ENCODE measurements at regions not wholly inside any gene's neighbourhood (a gene's known extent, or its start where the extent isn't known, plus 50 kb on each side); places are given as distances from the start of the nearest gene placed in this dataset.
"Not testable (repeated sequence)": the region's sequence is repeated elsewhere in the genome, so short reads cannot be mapped to it uniquely, and the experiment has no call there.

DNA sequence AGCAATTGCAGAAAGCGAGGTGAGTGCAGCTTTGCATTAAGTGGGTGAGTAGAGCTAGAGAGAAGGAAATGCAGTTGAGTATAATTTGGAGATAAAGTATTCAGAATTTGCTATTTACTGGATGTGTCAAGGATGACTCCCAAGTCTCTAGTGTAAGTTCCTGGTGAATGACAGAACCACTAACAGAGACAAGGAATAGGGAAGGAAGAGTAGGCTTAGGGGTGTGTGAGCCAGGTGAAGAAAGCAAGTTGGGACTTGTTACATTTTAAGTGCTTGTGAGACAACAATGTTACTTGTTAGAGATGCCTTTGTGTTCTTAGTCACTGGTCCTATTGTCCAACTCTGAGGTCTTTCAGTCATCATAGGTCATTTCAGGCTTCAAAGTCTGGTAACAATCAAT, 70.8 kb downstream of the TBC1D26 start:
- not testable (repeated sequence) for DNase-seq

DNA sequence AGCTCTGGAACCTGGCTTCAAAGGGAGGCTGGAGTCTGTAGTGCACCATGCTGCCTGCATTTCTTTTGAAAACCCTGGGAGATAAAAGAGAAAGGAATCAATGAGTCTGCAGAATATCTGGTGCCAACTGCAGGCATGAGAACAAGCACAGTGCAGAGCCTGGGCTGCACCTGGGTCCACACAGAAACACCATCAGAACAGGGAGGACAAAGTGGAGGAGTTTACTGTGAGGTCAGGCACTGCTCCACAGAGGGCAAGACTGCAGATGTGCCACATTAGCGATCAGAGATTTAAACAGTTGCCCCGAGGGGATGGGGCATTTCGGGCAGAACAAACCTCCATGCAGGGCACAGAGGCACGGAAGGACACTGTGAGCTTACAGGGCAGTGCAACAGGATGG, 74.7 kb downstream of the TBC1D26 start:
- not testable (repeated sequence) for DNase-seq

DNA sequence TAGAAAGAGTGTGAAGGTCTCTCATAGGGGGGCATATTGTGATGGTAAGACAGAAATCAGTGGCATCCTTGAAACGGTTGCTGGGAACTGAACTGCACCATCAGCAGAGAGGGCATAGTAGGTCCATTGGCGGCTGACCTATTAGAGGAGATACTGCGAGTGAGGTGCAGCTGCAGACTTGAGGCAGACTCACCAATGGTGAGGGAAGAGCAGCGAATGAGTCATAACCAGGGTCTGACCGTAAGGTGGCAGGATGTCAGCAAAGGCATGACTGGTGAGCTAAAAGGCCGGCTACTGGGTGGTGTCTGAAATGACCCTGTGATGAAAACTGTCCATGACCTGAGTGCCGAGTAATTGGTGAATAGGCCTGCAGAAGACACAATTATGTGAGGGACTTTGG, 81.3 kb downstream of the TBC1D26 start:
- not testable (repeated sequence) for DNase-seq

DNA sequence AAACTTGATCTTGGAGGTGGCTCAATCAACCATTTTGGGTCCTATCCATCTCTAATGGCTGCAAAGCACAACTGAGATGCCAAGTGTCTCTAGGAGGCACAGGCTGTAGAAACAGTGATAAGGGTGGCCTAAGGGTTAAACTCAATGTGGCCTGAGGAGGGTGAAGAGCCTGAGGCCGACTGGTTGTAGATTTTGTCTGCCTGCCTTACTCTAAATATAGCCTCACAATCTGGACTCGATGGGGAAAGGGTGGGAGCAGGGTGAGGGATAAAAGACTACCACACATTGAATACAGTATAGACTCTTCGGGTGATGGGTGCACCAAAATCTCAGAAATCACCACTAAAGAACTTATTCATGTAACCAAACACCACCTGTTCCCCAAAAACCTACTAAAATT, 81.9 kb downstream of the TBC1D26 start:
- DNase-seq: not testable (repeated sequence)

DNA sequence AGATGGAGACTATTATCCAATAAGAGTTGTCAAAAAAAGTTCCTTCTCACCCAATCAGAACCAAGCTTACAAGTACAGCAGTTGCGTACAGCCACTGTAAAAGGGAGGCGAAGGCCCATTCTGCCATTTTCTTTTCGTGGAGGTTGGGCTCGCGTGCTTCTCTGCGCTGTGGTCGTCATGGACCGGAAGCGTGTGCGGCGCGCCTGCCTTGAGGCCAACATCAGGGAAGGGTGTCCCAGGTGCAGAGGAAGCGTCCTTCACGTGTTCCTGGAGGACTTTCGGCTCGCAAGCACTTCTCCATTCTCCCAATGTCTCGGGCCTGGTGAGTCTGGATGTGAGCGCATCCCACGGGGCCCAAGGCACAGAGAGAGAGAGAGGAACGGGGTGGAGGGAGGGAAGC, 85.8 kb downstream of the TBC1D26 start:
- DNase-seq: not testable (repeated sequence)

DNA sequence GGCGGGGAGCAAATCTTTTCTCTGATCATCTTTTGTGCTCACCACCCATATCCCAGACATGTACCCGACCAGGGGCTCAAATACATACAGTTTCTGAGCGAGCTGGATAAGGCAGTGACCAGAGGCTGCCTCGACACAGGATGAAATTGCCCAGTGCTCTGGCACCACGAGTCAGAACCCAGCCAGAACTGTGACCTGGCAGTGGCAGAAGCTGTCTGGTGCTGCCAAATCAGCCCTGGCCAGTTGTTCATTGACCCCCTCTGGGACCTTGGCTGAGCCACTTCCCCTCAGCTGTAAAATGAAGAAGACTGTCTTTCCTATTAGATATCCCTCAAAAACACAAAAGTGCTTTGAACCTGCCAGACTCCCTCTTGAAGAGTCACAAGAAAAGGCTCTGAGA, 90.2 kb downstream of the TBC1D26 start:
- DNase-seq: not testable (repeated sequence)

DNA sequence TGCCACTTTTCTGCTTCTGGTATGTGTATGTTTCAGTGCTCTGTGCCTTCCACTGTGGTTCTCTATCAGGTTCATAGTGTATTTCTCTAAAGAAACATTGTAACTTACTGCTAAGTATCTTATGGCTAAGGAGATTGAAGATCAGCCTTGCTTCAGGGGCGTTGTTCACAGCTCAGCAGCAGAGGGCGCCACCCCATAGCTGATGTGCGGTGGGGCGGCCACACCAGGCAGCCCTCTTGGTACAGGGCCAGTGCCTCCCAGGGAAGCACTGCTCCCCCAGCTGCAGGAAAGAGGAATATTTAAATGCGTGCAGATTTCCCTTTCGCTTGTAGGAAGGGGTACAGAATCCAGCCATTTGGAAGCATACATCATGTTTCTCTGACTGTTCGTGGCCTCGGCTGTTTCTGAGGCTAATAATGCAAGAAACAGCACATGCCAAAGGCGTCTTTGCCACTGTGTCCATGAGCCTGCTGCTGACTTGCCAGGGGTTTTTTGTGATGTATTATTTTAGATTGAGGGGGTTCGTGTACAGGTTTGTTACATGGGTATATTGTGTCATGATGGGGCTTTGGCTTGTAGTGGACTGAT, 96.7 kb downstream of the TBC1D26 start:
- peak; percentile 78 to 83 for DNase-seq

DNA sequence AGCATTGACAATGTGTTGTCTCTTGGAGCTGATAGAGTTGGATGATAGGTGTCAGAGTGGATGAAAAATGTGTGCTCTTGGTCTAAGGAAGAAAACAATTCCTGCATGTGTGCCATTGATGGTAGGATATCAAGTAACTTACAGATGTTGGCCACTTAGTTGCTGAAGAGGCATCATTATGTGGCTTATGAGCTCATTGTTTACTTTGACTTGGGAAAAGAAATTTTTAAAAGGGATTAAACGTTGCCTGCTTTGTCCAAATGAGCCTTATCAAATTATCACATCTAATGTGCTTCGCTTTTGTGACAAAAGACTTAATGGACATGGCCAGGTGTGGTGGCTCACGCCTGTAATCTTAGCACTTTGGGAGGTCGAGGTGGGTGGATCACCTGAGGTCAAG, 98.1 kb downstream of the TBC1D26 start:
- DNase-seq: not testable (repeated sequence)

DNA sequence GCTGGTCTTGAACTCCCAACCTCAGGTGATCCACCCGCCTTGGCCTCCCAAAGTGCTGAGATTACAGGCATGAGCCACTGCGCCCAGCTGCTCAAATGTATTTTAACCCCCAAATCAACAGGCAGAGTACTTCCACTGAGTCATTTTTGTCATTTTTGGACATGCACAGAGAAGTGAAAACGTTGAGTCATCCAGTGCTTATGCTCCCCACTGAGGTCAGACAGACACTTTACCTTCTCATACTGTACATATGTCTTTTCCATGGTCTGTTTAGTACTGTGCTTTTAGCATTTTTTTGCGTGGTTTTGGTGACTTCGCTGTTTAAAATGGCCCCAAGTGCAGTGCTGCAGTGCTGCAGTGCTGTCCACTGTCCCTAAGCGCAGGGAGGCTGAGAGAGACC, 99.1 kb downstream of the TBC1D26 start:
- peak; percentile 32 to 38 for DNase-seq

DNA sequence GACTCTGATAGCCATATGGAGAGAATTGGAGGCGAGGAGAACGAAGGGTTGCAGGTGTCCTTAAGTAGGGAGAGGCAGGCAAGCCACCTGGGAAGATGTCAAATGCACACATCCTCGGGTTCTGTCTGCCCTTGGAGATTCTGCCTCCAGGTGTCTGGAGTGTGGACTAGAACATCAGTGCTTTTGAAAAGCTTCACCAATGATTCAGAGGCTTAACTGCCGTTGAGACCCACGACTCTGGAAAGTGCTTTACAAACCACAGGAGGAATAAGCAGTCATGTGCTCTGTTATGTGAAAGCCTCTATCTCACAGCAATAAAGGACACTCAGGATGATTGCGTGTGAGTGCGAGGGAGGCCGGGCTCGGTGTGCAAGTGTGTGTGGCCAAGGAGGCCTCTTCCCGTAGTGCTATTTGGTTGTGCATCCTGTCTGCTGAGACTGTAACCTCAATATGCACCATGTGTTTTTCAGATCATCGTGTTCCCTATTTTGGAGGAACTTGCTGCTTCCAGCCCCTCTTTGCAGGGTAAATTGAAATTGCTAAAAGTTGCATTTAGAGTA, 100.9 kb downstream of the TBC1D26 start:
- DNase-seq: not testable (repeated sequence)

DNA sequence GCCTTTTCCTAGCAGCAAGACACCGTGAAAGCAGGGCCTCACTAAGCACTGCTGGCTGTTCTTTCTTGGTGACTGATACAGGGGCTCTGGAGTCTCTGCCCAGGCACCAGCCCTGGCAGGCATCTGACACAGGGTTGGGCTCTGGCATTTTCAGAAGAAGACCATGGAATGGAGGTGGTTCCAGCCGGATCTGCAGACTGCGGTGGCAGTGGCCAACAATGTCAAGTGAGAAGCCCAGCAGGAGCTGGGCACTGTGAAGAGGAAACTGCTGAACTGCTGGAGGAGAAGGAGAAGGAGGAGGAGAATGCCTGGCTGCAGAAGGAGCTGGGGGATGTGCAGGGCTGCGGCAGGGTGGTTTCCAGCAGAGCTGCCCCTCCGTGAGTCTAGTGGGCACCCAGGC, 101.8 kb downstream of the TBC1D26 start:
- not testable (repeated sequence) for DNase-seq

DNA sequence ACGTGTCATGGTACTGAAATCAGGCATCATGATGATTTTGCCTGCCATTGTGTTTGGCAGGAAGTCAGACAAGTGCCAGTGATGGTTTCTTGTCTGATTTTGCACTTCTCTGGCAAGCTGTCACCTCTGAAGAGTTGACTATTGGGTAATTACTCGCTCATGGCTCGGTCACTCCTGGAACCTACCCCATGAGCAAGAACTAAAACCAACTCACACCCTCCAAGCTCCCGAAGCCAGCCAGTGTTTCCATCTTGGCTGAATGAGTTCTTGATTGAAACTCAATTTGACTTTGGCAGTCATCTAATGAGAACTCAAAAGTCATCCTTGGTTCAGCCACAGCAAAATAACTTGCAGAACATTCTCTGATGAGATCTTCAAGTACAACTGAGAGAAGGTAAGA, 103.4 kb downstream of the TBC1D26 start:
- not testable (repeated sequence) for DNase-seq

DNA sequence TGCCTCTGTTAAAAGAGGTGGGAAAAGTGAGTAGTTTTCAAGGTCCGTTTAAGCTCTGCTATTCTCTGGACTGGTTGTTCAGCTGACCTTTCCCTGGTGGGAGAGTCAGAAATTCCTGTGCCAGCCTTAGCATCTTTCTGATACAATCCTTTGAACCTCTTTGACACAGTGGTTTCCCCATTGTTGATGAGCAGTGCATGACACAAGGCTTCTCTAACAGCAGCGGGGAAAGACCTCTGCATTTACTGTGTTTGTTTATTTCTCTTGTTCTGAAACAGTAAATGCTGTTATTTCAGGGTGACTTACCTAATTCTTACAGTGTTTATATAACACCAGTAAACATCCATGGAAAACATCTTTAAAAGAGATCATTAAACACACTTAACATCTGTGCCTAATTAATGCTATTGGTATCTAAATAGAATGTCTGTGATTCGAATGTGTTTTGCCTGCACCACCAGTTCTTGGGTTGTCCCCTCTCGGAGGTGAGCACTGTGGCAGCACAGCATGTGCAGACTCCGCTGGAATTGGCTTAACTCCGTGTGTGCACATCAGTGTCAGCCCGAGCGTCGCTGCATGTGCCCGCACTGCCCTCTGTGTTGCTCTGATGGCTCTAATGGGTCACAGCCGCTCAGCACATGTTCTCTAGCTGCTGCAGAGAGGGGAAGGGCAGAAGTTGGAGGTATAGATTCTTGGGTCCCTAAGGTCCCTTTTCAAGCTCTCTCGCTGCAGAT, 104.3 kb downstream of the TBC1D26 start:
- not testable (repeated sequence) for DNase-seq

DNA sequence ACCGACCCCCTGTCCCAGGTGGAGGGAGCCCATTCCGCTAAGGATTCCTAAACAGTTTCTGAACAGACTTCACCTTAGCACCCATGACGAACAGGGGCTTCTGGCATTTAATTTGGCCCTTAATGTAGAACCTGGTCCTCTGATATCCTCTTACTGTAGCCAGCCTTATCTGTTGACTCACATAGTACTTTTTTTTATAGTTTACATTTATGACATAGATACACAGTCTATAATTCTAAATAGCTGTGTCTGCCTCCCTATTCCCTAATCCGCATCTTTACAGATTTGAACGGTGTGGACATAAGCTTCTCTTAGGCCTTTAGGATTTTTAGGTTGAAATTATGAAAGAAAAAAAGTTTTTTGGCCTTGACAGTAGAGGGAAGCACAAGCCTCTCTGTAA, 104.9 kb downstream of the TBC1D26 start:
- DNase-seq: not testable (repeated sequence)

DNA sequence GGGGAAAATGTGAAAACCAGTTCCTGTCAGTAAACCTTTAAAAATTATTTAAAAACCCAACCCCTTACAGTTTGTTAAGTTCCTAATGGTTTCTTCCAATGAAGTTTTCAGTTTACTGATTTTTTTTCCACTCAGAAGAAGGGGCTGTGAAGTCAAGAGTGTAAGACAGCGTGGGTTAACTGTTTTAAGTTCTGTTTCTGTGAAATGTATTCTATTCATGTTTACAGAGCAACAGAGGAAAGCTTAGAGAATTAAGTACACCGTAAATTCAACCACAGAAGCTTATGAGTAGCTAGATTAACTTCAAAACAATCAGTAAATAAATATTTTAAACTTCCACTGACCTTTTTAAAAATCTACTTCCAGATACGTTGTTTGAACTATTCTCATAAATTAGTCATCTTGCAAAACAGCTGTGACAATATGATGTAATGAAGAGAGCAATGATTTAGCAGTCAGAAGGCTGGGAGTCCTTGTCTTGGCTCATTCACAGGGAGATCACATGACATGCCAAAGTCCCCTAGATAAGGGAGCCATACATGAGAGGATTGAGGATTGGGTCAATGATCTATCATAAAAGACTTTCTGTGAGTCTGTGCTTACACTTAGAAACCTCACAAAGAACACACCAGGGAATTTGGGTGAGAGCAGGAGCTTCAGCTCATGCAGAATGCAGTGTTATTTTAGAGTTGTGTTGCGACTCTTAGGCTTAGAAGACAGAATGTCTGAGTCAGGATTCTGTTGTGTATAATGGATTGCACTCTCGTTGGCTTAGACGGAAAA, 97.3 kb upstream of the ADORA2B start:
- DNase-seq: not testable (repeated sequence)

DNA sequence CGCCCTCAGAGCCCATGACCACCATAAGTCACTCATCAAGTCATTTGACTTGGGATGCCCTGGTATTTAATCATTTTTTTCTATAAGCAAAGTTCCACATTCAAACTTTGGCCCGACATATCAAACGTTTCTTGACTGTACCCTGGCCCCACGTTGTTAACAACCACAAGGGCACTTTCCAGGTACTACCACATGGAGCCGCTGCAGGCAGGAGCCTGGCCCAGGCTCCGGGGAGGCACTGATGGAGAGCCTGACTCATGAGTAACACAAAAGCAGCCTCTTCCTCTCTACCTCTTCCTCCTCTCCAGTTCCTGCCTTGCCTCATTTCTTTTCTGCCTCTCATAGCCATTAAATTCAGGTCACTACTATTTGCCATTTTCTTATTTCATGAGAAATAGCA, 95.9 kb upstream of the ADORA2B start:
- DNase-seq: peak; percentile 62 to 75

DNA sequence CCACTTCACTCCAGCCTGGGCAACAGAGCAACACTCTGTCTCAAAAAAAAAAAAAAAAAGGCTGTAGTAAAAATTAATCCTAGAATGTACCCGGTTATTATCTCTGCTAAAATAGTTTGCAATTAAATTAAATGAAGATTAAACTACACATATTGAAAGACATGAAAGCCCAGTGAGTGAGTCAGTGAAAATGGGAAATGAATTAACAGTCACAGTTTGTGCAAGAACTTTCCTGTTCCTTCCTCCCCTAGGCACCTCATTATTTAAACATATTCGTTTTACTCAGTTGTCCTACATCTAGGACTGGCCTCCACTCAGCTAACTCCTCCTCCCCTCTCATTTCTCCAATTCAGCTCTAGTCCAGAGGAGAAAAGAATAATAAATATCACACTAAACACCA, 94.9 kb upstream of the ADORA2B start:
- not testable (repeated sequence) for DNase-seq

DNA sequence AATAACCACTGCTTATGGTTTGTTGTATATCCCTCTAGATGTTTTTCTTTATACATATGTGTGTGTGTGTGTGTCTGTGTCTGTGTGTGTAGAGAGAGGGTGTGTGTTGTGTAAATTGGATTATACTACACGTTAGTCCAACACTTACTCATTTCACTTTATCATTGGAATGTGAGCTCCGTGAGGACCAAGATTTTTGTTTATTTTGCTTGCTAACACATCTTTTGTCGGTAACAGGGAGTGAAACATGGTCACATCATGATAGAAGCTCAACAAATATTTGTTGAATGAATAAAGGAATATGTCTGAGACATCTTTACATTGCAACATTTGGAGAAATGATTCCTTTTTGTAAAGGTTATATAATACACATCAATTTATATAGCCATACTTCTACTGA, 94.2 kb upstream of the ADORA2B start:
- DNase-seq: not testable (repeated sequence)

DNA sequence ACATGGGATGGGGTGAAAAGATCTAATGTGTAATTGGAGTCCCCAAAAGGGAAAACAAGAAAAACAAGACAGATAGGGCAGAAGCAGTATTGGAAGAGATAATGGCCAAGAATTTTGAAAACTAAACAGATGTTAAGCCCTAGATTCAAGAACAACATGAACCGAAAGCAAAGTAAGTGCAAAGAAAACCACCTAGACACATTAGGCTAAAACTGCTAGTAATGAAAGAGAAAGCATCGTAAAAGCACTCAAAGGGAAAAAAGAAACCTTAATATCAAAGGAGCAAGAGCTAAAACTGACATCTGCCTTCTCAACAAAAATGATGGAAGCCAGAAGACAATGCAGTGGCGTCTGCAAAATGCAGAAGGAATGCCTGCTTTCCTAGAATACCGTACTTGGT, 92.1 kb upstream of the ADORA2B start:
- not testable (repeated sequence) for DNase-seq

DNA sequence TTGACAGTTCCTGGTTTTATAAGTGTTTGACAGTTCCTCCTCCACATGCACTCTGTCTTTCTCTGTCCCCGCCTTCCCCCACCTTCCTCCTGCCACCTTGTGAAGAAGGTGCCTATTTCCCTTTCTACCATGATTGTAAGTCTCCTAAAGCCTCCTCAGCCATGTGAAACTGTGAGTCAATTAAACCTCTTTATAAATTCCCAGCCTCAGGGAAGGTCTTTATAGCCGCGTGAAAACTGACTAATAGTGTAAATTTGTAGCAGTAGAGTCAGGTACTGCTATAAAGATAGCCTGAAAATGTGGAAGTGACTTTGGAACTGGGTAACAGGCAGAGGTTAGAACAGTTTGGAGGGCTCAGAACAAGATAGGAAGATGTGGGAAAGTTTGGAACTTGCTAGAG, 88.7 kb upstream of the ADORA2B start:
- DNase-seq: not testable (repeated sequence)

DNA sequence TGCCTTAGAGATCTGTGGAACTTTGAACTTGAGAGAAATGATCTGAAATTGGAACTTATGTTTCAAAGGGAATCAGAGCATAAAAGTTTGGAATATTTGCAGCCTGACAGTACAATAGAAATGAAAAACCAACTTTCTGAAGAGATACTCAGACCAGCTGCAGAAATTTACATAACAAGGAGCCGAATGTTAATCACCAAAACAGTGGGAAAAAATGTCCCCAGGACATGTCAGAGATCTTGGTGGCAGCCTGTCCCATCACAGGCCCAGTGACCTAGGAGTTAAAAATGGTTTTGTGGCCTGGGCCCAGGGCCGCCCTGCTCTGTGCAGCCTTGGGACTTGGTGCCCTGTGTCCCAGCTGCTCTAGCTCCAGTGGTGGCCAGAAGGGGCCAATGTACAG, 88.2 kb upstream of the ADORA2B start:
- DNase-seq: not testable (repeated sequence)

DNA sequence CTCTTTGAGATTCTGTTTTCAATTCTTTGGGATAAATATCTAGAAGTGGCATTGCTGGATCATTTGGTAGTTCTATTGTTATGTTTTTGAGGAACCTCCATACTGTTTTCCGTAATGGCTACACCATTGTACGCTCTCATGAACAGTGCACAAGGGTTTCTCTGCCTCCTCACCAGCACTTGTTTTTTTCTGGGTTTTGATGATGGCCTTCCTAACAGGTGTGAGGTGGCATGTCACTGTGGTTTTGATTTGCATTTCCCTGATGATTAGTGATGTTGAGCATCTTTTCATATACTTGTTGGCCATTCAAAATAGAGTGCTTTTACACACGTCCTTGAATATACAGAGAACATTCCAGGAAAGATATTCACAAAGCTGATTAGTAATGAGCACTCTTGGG, 86.8 kb upstream of the ADORA2B start:
- DNase-seq: not testable (repeated sequence)

DNA sequence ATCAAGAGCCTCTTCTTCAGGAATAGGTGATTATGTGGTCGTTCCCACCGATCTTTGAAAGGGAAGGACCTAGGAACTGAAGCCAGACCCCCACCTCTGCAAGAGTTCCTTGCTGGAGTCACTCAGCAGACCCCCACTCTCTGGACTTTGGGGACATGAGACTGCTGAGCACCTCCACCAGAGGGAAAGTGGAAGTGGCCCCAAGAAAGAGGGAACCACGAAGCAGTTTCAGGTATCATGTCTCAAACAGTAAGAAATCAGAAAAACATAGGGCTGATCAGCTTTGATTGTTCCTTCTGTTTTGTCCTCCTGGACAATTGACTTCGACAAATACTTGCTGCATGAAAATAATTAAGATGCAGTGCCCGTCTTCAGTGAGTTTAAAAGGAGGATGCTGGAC, 84.2 kb upstream of the ADORA2B start:
- not testable (repeated sequence) for DNase-seq
